ENCODE measurements at regions not wholly inside any gene's neighbourhood (a gene's known extent, or its start where the extent isn't known, plus 50 kb on each side); places are given as distances from the start of the nearest gene placed in this dataset.

DNA sequence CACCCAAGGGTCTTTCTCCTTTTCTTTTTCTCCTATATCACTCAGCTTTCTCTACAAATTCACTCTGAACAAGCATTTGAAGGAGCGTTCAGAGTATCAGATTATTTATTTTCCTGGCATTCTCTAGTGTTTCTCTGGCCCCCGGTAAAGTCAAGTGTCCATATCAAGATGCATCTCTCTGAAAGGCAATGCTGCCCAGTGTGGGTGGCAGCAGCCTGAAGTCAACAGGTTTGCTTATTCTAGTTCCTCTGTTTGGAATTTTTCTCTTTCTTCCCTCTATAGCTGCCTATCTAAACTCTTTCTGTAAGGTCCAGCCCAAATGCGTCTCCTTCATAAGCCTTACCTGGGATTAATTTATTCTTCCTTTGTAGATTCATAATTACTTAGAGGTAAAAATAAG is 526.2 kb upstream of the TNP1 start:
- TF ChIP-seq, protein P1, sequence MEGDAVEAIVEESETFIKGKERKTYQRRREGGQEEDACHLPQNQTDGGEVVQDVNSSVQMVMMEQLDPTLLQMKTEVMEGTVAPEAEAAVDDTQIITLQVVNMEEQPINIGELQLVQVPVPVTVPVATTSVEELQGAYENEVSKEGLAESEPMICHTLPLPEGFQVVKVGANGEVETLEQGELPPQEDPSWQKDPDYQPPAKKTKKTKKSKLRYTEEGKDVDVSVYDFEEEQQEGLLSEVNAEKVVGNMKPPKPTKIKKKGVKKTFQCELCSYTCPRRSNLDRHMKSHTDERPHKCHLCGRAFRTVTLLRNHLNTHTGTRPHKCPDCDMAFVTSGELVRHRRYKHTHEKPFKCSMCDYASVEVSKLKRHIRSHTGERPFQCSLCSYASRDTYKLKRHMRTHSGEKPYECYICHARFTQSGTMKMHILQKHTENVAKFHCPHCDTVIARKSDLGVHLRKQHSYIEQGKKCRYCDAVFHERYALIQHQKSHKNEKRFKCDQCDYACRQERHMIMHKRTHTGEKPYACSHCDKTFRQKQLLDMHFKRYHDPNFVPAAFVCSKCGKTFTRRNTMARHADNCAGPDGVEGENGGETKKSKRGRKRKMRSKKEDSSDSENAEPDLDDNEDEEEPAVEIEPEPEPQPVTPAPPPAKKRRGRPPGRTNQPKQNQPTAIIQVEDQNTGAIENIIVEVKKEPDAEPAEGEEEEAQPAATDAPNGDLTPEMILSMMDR (IDR thresholded peaks at IDR 0.05; ENCODE audit: low read depth, low read length) = no peak
- in situ Hi-C loops (cut with HindIII; ENCODE audit: low sequenced_read_pairs) = no loop called here
- no peak overlapping the region for H3K4me3 ChIP-seq (ENCODE audit: low read depth, low read length)
- no peak for DNase-seq (ENCODE audit: low read depth, low spot score)

DNA sequence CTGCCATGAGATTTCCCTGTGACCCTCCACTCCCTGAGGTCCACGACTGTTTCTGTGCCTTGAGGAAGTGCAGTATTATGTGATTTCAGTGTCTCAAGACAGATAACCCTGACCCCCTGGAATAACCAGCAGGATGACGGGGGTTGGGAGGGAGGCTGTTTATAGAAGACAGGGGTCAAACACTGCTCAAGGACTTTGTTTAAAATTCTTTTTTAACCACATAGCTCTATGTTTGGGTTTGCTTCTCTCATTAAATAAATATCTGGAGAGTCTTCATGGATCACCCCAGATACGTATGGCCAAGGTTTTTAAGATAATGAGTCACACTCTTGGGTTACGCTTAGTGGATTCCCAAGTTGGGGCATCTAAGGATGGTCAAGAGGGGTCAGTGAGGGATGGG is 523.8 kb upstream of the TNP1 start:
- in situ Hi-C loops (cut with HindIII; ENCODE audit: low sequenced_read_pairs) = no loop called here
- no peak overlapping the region for H3K4me3 ChIP-seq (ENCODE audit: low read depth, low read length)
- TF ChIP-seq, protein P1 (IDR thresholded peaks at IDR 0.05; ENCODE audit: low read depth, low read length) = no peak
- peak; percentile 56 for DNase-seq (ENCODE audit: low read depth, low spot score)

DNA sequence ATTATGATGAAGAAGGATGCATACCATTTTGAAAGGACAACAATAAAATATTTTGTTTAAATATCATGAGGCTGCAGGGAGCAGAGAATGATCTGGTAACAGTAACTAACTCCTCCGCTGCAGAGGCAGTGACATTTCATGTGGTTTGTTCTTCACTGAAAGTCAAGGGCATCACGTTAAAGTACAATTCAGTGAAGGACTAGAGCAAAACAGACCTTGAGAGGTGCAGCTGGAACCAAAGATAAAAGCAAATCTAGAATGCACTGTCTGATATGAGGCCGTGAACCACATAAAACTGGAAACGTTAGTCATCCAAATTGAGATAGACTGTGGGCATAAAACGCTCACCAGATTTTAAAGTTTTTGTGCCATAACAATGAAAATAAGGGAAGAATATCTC is 522.9 kb upstream of the TNP1 start:
- H3K4me3 ChIP-seq (ENCODE audit: low read depth, low read length) = no peak overlapping the region
- TF ChIP-seq, protein P1 (IDR thresholded peaks at IDR 0.05; ENCODE audit: low read depth, low read length) = no peak
- in situ Hi-C loops (cut with HindIII; ENCODE audit: low sequenced_read_pairs) = no loop called here
- DNase-seq (ENCODE audit: low read depth, low spot score) = no peak

DNA sequence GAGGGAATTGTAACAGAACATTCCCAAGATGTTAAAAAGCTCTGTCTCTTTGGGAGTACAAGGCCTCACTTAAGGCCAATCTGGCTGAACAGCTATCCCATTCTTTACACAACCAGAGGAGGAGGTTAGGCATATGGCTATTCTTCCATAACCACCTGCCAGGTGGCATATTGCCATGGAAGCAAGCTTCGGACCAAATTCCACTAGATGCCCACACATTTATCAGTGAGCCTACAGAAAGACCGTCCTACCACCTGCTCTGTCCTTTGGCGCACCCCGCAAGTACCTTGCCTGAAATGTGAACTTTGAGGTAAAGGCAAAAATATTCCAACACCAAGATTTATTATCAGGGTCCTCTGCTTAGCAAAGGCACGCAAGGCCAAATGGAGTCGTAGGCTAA is 519.9 kb upstream of the TNP1 start:
- no peak for DNase-seq (ENCODE audit: low read depth, low spot score)
- no peak overlapping the region for H3K4me3 ChIP-seq (ENCODE audit: low read depth, low read length)
- in situ Hi-C loops (cut with HindIII; ENCODE audit: low sequenced_read_pairs) = no loop called here
- TF ChIP-seq, protein P1 (IDR thresholded peaks at IDR 0.05; ENCODE audit: low read depth, low read length) = no peak

DNA sequence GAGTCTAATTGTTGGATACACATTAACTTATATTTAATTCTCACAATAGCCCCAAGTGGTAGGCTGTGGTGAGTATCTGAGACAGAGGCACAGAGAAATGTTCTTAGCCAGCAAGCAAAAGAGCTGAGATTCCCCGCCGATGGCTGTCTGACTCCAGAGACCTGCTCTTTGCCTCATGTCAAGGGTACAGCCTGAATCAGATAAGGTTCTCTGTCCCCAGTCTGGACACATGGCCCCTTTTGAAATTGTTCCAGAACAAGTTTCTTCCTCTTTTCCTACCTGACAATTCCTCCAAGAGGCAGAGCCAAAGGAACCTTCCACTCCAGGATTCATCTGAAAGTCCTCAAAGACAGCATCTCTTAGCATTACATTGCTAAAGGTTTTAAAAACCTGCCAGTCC is 512.9 kb upstream of the TNP1 start:
- TF ChIP-seq, protein P1 (IDR thresholded peaks at IDR 0.05; ENCODE audit: low read depth, low read length) = no peak
- in situ Hi-C loops (cut with HindIII; ENCODE audit: low sequenced_read_pairs) = no loop called here
- no peak overlapping the region for H3K4me3 ChIP-seq (ENCODE audit: low read depth, low read length)
- DNase-seq (ENCODE audit: low read depth, low spot score) = no peak

DNA sequence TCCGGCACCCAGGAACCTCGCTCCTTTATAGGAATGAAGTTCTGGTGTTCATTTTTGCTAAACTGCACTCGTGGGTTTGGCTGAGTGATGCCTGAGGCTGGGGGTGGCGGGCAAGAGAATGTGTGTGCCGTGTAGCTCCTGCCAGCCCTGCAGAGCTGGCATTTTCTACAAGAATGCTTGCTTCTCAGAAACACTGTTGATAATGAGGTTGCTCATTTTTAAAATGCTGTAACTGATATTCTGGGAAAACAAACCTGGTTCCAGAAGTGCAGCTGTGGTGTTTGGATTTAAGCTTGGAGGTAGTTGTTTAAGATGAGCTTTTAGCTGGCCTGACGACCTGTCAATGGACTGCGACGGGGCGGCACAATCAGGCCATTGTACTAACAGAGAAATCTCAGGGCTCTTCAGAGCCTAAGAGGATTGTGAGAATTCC is 511.9 kb upstream of the TNP1 start:
- in situ Hi-C loops (cut with HindIII; ENCODE audit: low sequenced_read_pairs) = no loop called here
- no peak for DNase-seq (ENCODE audit: low read depth, low spot score)
- TF ChIP-seq, protein P1 (IDR thresholded peaks at IDR 0.05; ENCODE audit: low read depth, low read length) = no peak
- H3K4me3 ChIP-seq (ENCODE audit: low read depth, low read length) = no peak overlapping the region

DNA sequence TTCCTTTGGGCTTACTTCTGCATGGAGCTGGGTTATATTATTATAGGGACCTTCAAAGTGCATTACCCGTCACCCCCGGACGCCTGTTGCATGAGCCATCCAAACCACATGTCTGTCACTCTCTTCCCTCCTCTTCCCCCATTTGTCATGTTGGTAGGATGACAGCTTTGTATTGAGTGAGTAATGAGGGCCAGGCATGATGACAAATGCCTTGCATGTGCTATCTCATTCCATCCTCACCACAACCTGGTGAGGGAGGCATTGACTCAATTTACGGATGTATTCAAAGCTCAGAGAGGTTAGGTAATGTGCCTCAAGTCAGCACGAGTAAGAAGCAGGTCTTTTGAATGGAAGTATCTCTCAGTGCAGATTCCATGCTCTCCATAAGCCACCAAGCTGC is 510.5 kb upstream of the TNP1 start:
- TF ChIP-seq, protein P1 (IDR thresholded peaks at IDR 0.05; ENCODE audit: low read depth, low read length) = no peak
- DNase-seq (ENCODE audit: low read depth, low spot score) = peak; percentile 44
- in situ Hi-C loops (cut with HindIII; ENCODE audit: low sequenced_read_pairs) = no loop called here
- no peak overlapping the region for H3K4me3 ChIP-seq (ENCODE audit: low read depth, low read length)

All from astrocyte of the spinal cord (primary cell).